ENCODE measurements at regions not wholly inside any gene's neighbourhood (a gene's known extent, or its start where the extent isn't known, plus 50 kb on each side); places are given as distances from the start of the nearest gene placed in this dataset.

GRCh38 chr5:56345352-56345751, 112.2 kb upstream of the ANKRD55 start:
- Histone ChIP-seq H3K27me3 (ENCODE audit: insufficient read depth, low read length, poor library complexity, severe bottlenecking) (no peaks in the 10 kb centered on the region), H3K79me2 (ENCODE audit: insufficient read depth, low read length) (no peaks in the 10 kb centered on the region), H3F3A (ENCODE audit: low read depth) (no peaks in the 10 kb centered on the region), H3K9ac (ENCODE audit: low read depth, low read length, poor library complexity, severe bottlenecking) (no peak overlapping the region), H3K4me1 (ENCODE audit: insufficient read depth, low read length, poor library complexity, severe bottlenecking) (no peaks in the 10 kb centered on the region), H3K9me2 (replicated peaks; ENCODE audit: low read depth, low read length) (no peaks in the 10 kb centered on the region), H4K20me1 (ENCODE audit: insufficient read depth, low read length, poor library complexity, severe bottlenecking) (no peaks in the 10 kb centered on the region), H3K4me2 (ENCODE audit: low read depth, low read length, poor library complexity, severe bottlenecking) (no peak overlapping the region), H3K9me3 (ENCODE audit: insufficient read depth, low read depth, low read length) (no peaks in the 10 kb centered on the region), H3K36me3 (ENCODE audit: insufficient read depth, low read length) (no peaks in the 10 kb centered on the region), H3K4me3 (ENCODE audit: low read length, poor library complexity, severe bottlenecking) (no peak overlapping the region), H2AFZ (ENCODE audit: low read length) (no peak overlapping the region)
- no peak for TF ChIP-seq EZH2phosphoT487 (IDR thresholded peaks at IDR 0.05; ENCODE audit: borderline replicate concordance)

GRCh38 chr5:56344594-56344993, 111.5 kb upstream of the ANKRD55 start:
- Histone ChIP-seq H3K36me3 (ENCODE audit: insufficient read depth, low read length) (no peaks in the 10 kb centered on the region), H3K27me3 (ENCODE audit: insufficient read depth, low read length, poor library complexity, severe bottlenecking) (no peaks in the 10 kb centered on the region), H2AFZ (ENCODE audit: low read length) (no peak overlapping the region), H3F3A (ENCODE audit: low read depth) (no peaks in the 10 kb centered on the region), H3K4me3 (ENCODE audit: low read length, poor library complexity, severe bottlenecking) (no peak overlapping the region), H3K9ac (ENCODE audit: low read depth, low read length, poor library complexity, severe bottlenecking) (no peak overlapping the region), H3K9me3 (ENCODE audit: insufficient read depth, low read depth, low read length) (no peaks in the 10 kb centered on the region), H4K20me1 (ENCODE audit: insufficient read depth, low read length, poor library complexity, severe bottlenecking) (no peaks in the 10 kb centered on the region), H3K9me2 (replicated peaks; ENCODE audit: low read depth, low read length) (no peaks in the 10 kb centered on the region), H3K4me1 (ENCODE audit: insufficient read depth, low read length, poor library complexity, severe bottlenecking) (no peaks in the 10 kb centered on the region), H3K79me2 (ENCODE audit: insufficient read depth, low read length) (no peaks in the 10 kb centered on the region), H3K4me2 (ENCODE audit: low read depth, low read length, poor library complexity, severe bottlenecking) (no peak overlapping the region)
- TF ChIP-seq EZH2phosphoT487 (IDR thresholded peaks at IDR 0.05; ENCODE audit: borderline replicate concordance) (no peak), CTCF (conservative IDR thresholded peaks at IDR 0.05; ENCODE audit: low read length) (no peak)

GRCh38 chr5:56343988-56344387, 110.9 kb upstream of the ANKRD55 start:
- no peaks in the 10 kb centered on the region for H3K9me2 ChIP-seq (replicated peaks; ENCODE audit: low read depth, low read length)
- no peak overlapping the region for H2AFZ ChIP-seq (ENCODE audit: low read length)
- H3K4me3 ChIP-seq (ENCODE audit: low read length, poor library complexity, severe bottlenecking), result no peak overlapping the region
- no peaks in the 10 kb centered on the region for H3K27me3 ChIP-seq (ENCODE audit: insufficient read depth, low read length, poor library complexity, severe bottlenecking)
- H4K20me1 ChIP-seq (ENCODE audit: insufficient read depth, low read length, poor library complexity, severe bottlenecking), result no peaks in the 10 kb centered on the region
- H3K9me3 ChIP-seq (ENCODE audit: insufficient read depth, low read depth, low read length), result no peaks in the 10 kb centered on the region
- H3K4me2 ChIP-seq (ENCODE audit: low read depth, low read length, poor library complexity, severe bottlenecking), result no peak overlapping the region
- H3K9ac ChIP-seq (ENCODE audit: low read depth, low read length, poor library complexity, severe bottlenecking), result no peak overlapping the region
- TF ChIP-seq EZH2phosphoT487 (IDR thresholded peaks at IDR 0.05; ENCODE audit: borderline replicate concordance), result no peak
- TF ChIP-seq CTCF (conservative IDR thresholded peaks at IDR 0.05; ENCODE audit: low read length), result no peak
- H3K79me2 ChIP-seq (ENCODE audit: insufficient read depth, low read length), result no peaks in the 10 kb centered on the region
- H3F3A ChIP-seq (ENCODE audit: low read depth), result no peaks in the 10 kb centered on the region
- no peaks in the 10 kb centered on the region for H3K4me1 ChIP-seq (ENCODE audit: insufficient read depth, low read length, poor library complexity, severe bottlenecking)
- no peaks in the 10 kb centered on the region for H3K36me3 ChIP-seq (ENCODE audit: insufficient read depth, low read length)

GRCh38 chr5:56342616-56343015, 109.5 kb upstream of the ANKRD55 start:
- Histone ChIP-seq H3K36me3 (ENCODE audit: insufficient read depth, low read length) (no peaks in the 10 kb centered on the region), H4K20me1 (ENCODE audit: insufficient read depth, low read length, poor library complexity, severe bottlenecking) (no peaks in the 10 kb centered on the region), H3K9me3 (ENCODE audit: insufficient read depth, low read depth, low read length) (no peaks in the 10 kb centered on the region), H3K4me2 (ENCODE audit: low read depth, low read length, poor library complexity, severe bottlenecking) (no peak overlapping the region), H2AFZ (ENCODE audit: low read length) (no peak overlapping the region), H3K27me3 (ENCODE audit: insufficient read depth, low read length, poor library complexity, severe bottlenecking) (no peaks in the 10 kb centered on the region), H3K4me3 (ENCODE audit: low read length, poor library complexity, severe bottlenecking) (no peak overlapping the region), H3K79me2 (ENCODE audit: insufficient read depth, low read length) (no peaks in the 10 kb centered on the region), H3F3A (ENCODE audit: low read depth) (no peaks in the 10 kb centered on the region), H3K9me2 (replicated peaks; ENCODE audit: low read depth, low read length) (no peaks in the 10 kb centered on the region), H3K4me1 (ENCODE audit: insufficient read depth, low read length, poor library complexity, severe bottlenecking) (no peaks in the 10 kb centered on the region), H3K9ac (ENCODE audit: low read depth, low read length, poor library complexity, severe bottlenecking) (no peak overlapping the region)
- no peak for TF ChIP-seq CTCF (conservative IDR thresholded peaks at IDR 0.05; ENCODE audit: low read length)
- no peak for TF ChIP-seq EZH2phosphoT487 (IDR thresholded peaks at IDR 0.05; ENCODE audit: borderline replicate concordance)

Measured in Loucy (cell line).